Colonic mucosa (tissue), 4 donors: ENCODE measurements at regions not wholly inside any gene's neighbourhood (a gene's known extent, or its start where the extent isn't known, plus 50 kb on each side); places are given as distances from the start of the nearest gene placed in this dataset.

Experiments
- DNase-seq: peaks from one replicate; pipeline ENCODE4 v3.0.0-alpha.2; 2020
- H3K27ac ChIP-seq: fragments of 200-600 bp; one replicate; pipeline ENCODE4 v1.8.0; 2021
- H3K27me3 ChIP-seq: fragments of 200-600 bp; one replicate; pipeline ENCODE4 v1.8.0; 2021
- H3K36me3 ChIP-seq: fragments of 200-600 bp; one replicate; pipeline ENCODE4 v1.8.0; 2021
- H3K4me1 ChIP-seq: fragments of 200-600 bp; one replicate; pipeline ENCODE4 v1.8.0; 2021; ENCODE audit warnings: mild to moderate bottlenecking
- H3K4me3 ChIP-seq: fragments of 200-600 bp; one replicate; pipeline ENCODE4 v1.8.0; 2021
- H3K9ac ChIP-seq, 2 donors: one replicate each; pipeline ENCODE4 v1.7.0; 2013; ENCODE audit warnings: control low read depth in 2 of 2, low read depth in 2 of 2, low read length in 2 of 2
- H3K9me3 ChIP-seq: fragments of 200-600 bp; one replicate; pipeline ENCODE4 v1.8.0; 2021
- intact Hi-C: fragments of 100-400 bp; cut with DNase I; formaldehyde crosslinking; loops from one replicate; pipeline ENCODE4 v1.14.1; 2022
- TF ChIP-seq, protein P1 (sequence below): fragments of 200-600 bp; IDR thresholded peaks from one replicate; pipeline ENCODE4 v1.8.0; 2022; ENCODE audit warnings: antibody characterized with exemption, mild to moderate bottlenecking
- donor health status: healthy.
- donor health status: DM: no; HTN: no; CAD: no.
- donor health status: DM: no; HTN: no; CAD: no.

DNA sequence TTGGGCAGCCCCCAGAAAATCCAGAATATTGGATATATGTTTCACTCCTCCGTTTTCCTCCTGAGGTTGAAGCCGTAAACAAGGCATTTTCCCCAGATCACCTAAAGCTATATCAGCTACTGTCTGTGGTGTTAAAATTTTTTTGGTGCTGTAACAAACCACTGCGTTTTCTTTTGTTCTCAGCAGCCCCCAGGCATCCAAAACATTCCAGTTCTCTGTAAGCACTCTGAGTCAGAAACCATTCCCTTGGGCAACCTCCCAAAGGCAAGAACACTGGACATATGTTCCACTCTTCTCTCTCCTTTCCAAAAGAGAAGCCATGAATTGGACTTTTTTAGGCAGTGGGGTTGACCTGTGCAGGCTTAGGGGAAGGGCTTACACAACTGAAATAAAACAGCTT lies 310.9 kb downstream of the MID1IP1 start:
- DNase-seq = no peak
- intact Hi-C loops = no loop called here
- H3K4me1 ChIP-seq = no peaks in the 10 kb centered on the region
- no peak overlapping the region for H3K4me3 ChIP-seq
- no peak overlapping the region for H3K27ac ChIP-seq
- no peak overlapping the region for H3K9ac ChIP-seq
- no peaks in the 10 kb centered on the region for H3K9me3 ChIP-seq
- no peaks in the 10 kb centered on the region for H3K27me3 ChIP-seq
- no peaks in the 10 kb centered on the region for H3K36me3 ChIP-seq
- TF ChIP-seq, protein P1, sequence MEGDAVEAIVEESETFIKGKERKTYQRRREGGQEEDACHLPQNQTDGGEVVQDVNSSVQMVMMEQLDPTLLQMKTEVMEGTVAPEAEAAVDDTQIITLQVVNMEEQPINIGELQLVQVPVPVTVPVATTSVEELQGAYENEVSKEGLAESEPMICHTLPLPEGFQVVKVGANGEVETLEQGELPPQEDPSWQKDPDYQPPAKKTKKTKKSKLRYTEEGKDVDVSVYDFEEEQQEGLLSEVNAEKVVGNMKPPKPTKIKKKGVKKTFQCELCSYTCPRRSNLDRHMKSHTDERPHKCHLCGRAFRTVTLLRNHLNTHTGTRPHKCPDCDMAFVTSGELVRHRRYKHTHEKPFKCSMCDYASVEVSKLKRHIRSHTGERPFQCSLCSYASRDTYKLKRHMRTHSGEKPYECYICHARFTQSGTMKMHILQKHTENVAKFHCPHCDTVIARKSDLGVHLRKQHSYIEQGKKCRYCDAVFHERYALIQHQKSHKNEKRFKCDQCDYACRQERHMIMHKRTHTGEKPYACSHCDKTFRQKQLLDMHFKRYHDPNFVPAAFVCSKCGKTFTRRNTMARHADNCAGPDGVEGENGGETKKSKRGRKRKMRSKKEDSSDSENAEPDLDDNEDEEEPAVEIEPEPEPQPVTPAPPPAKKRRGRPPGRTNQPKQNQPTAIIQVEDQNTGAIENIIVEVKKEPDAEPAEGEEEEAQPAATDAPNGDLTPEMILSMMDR = no peak

DNA sequence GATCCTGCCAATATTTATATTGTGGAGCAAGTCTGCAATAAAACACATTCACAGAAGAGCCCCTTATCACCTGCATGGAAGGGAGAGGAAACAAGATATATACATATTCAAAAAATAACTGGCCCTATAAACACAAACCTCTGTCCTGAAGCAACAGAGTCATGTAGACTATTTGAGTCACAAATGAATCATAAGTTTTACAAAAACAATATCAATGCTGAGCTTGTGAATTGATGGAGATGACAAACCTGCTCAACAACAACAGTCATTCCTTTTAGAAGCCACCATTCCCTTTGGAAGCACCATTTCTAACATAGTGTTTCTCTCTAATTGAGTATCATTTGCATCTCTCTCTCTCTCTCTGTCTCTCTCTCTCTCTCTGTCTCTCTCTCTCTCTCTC lies 313.9 kb downstream of the MID1IP1 start:
- no peak overlapping the region for H3K4me3 ChIP-seq
- DNase-seq = no peak
- H3K27me3 ChIP-seq = no peaks in the 10 kb centered on the region
- H3K27ac ChIP-seq = no peak overlapping the region
- no peaks in the 10 kb centered on the region for H3K9me3 ChIP-seq
- H3K9ac ChIP-seq = no peak overlapping the region
- intact Hi-C loops = no loop called here
- TF ChIP-seq, protein P1 = no peak
- no peaks in the 10 kb centered on the region for H3K4me1 ChIP-seq
- no peaks in the 10 kb centered on the region for H3K36me3 ChIP-seq

DNA sequence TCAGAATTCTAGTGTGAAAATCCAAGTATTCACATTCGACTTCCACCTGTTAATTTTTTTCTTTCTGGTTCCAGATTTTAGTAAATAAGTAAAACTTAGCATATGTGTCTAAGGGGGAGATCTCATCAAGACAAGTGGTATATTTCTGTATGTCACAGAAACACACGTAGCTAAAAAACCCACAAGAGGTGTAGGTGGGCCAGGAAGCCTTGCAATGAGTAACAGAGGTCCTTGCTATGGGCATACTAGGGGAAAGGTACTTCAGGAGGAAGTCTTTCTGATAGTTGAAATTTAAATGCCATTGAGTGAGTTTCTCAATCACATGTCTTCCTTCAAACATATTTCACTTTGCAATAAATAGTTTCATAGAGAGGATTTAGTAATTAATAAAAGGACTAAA lies 315.8 kb downstream of the MID1IP1 start:
- TF ChIP-seq, protein P1 = no peak
- no peaks in the 10 kb centered on the region for H3K9me3 ChIP-seq
- no peaks in the 10 kb centered on the region for H3K36me3 ChIP-seq
- no peaks in the 10 kb centered on the region for H3K4me1 ChIP-seq
- no peak overlapping the region for H3K4me3 ChIP-seq
- H3K27ac ChIP-seq = no peak overlapping the region
- no peak overlapping the region for H3K9ac ChIP-seq
- H3K27me3 ChIP-seq = no peaks in the 10 kb centered on the region
- DNase-seq = no peak
- intact Hi-C loops = no loop called here

DNA sequence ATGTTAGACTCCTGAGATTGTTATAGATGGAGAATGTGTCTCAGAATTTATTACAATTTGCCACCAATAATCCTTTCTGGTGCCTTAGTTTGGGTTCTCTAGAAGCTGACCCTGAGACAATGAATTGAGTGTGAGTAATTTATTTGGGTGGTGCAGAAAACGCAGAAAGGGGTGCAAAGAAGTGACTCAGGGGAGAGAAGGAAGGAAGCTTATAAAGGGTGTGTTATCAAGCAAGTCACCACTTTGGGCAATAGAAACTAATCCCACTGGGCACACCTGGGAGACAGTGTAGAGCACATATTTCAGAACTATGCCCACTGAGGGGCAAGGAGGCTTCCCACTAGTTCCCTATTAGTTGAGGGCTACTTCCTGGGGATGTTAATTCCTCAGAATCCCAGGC lies 320.6 kb downstream of the MID1IP1 start:
- intact Hi-C loops = no loop called here

DNA sequence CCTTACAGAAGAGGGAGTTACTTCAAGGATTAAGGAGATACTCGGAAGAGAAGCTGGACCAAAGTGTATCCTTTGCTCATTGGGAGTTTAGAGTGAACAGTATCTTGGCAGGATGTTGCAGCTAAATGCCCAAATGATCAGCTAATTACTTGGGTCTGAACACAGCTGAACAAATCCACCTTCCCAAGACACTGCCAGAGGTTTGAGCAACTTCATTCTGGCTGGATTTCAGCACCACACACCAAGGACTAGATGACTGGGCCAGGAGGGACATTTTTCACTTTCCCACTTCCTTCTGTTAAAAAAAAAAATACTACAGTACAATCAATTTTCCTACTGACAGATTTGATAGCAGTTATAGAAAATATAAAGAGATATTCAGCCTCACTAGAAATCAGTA lies 324.6 kb downstream of the MID1IP1 start:
- no peak for DNase-seq
- intact Hi-C loops = no loop called here

More for the DNA sequence above, 320.6 kb downstream of the MID1IP1 start:
- TF ChIP-seq, protein P1 = no peak
- no peaks in the 10 kb centered on the region for H3K9me3 ChIP-seq
- H3K27ac ChIP-seq = no peak overlapping the region
- H3K27me3 ChIP-seq = no peaks in the 10 kb centered on the region
- no peaks in the 10 kb centered on the region for H3K4me1 ChIP-seq
- no peak for DNase-seq
- no peaks in the 10 kb centered on the region for H3K36me3 ChIP-seq
- H3K4me3 ChIP-seq = no peak overlapping the region
- no peak overlapping the region for H3K9ac ChIP-seq

More for the DNA sequence above, 324.6 kb downstream of the MID1IP1 start:
- TF ChIP-seq, protein P1 = no peak
- Histone ChIP-seq H3K9me3 (no peaks in the 10 kb centered on the region), H3K36me3 (no peaks in the 10 kb centered on the region), H3K27ac (no peak overlapping the region), H3K27me3 (no peaks in the 10 kb centered on the region), H3K4me3 (no peak overlapping the region), H3K4me1 (no peaks in the 10 kb centered on the region), H3K9ac (no peak overlapping the region)
